Ecto neural progenitor cell (in vitro differentiated cells): ENCODE measurements at regions not wholly inside any gene's neighbourhood (a gene's known extent, or its start where the extent isn't known, plus 50 kb on each side); places are given as distances from the start of the nearest gene placed in this dataset.

Experiments
- DNase-seq: peaks from one replicate; pipeline ENCODE4 v3.0.0-alpha.2; 2018; ENCODE audit warnings: low spot score

- DNase-seq, result no peak
These were observed 56.0 kb downstream of the BOD1L2 start for GRCh38 chr18:57202881-57203280.

GRCh38 chr18:57205641-57206040, 58.8 kb downstream of the BOD1L2 start:
- no peak for DNase-seq

DNA sequence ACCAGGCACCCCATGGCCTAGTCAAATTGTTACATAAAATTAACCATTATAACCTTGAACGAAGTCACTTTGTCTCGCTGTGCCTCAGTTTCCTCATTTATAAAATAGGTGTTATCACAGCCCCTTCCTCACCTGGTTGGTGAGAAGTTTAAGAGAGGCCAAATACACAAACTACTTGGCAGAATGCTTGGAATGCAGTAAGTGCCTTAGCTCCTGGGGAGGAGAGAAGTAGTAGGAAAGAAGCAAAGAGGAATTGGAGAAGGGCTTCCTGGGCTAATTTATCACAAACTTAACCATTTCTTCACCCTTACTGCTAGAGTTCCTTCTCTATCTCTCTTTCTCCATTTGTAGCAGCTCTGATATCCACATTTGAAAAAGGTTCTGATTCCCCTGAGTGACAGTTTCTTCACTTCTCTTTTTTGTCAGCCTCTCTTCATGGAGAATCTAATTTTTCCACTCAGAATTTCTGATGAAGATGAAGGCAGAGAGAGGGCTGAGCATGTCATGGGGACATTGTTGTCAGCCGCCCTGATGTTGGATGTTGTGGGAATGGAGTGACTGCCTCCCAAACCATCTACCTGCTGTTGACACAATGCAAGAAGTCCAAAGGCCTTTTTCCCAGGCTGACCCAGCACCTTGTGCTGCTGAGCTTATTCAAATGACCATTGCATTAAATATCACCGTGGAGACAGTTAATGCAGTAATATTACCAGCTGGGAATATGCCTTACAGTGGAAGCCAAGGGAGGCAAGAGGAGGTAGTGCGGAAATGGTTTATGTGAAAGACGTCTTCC, 60.4 kb downstream of the BOD1L2 start:
- DNase-seq, result no peak

GRCh38 chr18:57208047-57208446, 61.2 kb downstream of the BOD1L2 start:
- no peak for DNase-seq

GRCh38 chr18:57209713-57210106, 62.8 kb downstream of the BOD1L2 start:
- peak; percentile 38 for DNase-seq

GRCh38 chr18:57210107-57210715, 63.3 kb downstream of the BOD1L2 start:
- DNase-seq, result peak; percentile 72

GRCh38 chr18:57210716-57211411, 64.0 kb downstream of the BOD1L2 start:
- no peak for DNase-seq

DNA sequence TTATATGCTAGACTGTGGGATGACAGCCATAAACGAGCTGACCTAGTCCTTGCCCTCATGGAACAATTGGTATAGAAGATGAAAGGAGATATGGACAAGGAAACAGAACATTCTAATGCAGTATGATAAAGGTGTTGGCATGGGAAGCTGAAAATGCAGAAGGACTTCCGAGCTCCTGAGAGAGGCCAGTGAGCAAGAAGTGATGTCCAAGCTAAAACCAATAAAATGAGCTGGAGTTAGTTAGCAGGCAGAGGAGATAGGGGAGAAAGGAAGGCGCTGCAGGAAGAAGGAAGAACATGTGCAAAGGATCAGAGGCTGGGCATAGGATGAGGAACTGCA, 64.5 kb downstream of the BOD1L2 start:
- DNase-seq, result no peak

GRCh38 chr18:57211776-57212175, 64.9 kb downstream of the BOD1L2 start:
- DNase-seq, result no peak

DNA sequence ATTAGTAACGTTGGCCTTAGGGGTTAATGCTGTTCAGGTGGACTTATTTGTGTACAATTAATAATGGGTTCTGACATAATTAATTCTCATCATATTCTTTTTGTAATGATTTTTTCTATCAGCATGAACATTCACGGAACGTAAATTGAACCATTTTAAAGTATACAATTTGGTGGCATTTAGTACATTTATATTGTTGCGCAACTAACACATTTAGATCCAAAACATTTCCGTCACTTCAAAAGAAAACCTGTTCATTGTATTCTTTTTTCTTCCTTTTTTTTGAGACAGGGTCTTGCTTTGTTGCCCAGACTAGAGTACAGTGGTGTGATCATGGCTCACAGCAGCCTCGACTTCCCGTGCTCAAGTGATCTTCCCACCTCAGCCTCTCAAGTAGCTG, 65.8 kb downstream of the BOD1L2 start:
- DNase-seq, result no peak

GRCh38 chr18:57214976-57215375, 68.1 kb downstream of the BOD1L2 start:
- DNase-seq, result no peak

DNA sequence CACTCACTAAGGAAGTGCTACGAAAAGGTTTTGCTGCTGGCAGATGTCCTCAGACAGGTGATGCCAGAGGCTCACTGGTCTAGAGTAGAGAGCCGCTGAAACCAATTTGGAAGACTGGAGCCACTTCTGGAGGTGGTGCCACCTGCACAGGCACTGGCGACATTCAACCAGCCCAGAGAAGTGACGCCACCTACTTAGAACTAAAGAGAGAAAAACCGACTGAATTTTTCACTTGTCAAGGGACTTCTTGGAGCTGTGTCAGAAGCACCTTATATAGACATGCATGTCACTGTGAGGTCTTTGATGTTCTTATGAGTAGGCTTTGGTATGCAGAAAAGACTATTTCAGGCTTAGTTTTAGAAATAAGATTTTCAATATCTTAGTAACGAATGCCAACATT, 71.4 kb downstream of the BOD1L2 start:
- DNase-seq, result no peak

GRCh38 chr18:57219964-57220363, 73.1 kb downstream of the BOD1L2 start:
- no peak for DNase-seq

DNA sequence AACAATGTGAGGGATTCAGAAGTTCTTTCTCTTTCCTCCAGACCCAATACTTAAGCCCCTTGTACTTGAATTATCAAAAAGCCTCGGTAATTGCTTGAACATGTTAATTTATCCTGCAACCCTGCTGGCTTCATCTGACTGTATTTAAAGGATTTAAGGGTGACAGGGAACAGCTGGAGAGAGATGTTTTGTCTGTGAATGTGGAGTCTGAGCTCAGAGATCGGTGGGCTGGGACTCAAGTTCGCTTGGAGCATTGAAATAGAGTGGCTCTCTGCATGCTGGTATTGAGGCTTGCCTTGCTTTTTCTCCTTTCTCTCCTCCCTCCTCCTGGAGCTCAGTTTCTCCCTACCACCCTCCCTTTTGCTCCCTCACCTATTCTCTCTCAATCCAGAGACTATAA, 73.6 kb downstream of the BOD1L2 start:
- DNase-seq, result no peak

DNA sequence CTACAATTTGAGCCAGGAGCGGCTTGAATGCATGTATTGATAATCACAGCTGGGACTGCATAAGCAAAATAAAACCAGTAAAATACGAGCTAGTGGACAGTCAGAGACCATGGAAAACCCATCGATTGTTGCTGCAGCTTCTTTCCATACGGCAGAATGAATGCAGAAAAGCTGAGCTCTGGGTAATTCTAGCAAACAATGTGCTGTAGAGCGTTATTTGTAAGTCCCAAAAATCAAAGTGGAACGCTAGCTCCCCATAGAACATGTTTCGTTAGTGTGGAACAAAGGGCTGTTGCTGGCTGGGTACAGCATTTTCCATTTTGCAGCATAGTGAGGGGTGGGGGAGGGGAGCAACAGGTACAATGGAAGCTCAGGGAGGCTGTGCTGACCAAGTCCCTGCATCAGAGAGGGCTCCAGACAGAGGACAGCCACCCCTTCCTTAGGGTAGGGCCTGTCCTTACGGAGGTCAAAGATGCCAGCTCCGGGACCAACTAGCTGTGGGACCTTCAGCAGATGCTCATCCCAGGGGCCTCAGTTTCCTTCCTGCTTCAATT, 74.1 kb downstream of the BOD1L2 start:
- no peak for DNase-seq

DNA sequence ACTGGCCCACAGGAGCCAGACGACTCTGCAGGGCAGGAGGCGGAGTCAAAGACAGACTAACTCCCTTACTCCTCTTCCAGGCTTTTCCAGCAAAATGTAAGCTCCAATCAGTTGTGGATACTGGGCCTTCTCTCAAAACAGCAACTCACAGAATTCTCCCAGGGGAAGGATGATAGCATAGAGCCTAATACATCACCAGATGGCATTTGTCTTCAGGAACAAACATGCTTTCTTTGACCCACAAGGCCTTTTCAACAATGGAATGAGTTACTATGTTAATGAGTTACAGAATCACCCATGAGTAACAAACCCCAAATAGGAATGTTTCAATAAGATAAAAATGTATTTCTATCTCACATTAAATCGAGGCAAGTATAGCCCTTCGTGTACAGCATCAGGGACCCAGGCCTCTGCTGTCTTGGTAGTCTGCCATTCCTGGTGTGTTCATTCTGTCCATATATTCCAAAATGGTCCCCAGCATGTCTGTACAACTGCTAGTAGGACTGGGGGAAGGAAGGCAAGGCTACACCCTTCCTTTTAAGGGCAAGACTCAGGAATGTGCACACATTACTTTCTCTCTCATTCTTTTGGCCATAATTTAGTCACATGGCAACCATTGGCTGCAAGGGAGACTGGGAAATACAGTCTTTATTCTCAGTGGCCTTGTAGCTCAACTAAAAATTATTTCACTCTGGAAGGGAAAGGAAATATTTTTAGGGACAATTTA, 76.4 kb downstream of the BOD1L2 start:
- DNase-seq, result no peak

DNA sequence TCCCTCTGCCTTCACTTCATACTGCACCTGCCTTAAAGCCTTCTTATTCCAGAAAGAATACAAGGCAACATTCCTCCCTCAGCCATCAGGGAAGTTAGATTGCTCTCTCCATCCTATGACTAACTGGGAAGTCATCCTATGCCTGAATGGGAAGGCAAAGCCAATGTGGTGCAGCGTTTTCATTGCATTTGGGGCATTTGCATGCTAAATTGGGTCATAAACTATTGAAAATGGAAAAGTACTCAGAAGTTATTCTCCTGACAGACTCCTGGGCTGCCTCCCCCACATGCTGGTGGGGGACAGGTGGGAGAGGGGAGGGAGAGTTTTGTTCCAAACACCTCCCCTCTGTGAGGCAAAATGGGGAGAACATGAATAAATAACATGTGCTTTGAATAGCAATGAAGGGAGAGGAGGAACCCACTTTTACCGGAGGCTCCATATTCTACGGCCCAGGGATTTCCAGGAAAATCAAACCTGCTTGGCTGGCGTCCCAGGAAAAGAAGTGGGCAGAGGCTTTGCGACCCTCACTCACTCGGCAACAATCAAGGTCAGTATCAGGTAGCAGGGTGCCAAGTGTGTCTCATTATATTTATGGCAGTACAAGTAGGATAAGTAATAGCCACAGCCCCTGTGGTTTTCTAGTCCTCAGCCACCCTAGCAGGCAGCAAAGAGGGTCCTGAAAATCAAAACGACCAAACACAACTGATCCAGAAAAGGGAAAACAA, 84.1 kb downstream of the BOD1L2 start:
- no peak for DNase-seq

- DNase-seq, result no peak
These were observed 85.0 kb downstream of the BOD1L2 start for GRCh38 chr18:57231864-57232263.

DNA sequence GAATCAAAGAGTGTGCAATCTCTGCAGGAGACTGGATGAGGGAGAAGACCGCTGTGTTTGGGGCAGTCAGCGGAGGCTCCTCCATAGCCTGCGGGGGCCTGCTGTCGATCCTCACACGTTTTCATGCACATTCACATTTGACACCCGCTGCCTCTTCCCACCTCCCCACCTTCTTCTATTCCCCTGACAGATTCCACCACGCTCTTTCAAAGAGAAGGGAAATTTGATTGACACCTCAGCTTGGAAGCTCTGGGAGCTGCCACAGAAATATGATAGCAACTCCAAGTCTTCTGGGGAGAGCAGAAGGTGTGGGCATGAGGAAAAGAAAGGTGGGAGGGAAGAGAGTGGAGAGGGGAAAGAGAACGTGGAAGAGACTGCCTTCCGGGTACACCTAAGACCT, 87.5 kb downstream of the BOD1L2 start:
- no peak for DNase-seq

DNA sequence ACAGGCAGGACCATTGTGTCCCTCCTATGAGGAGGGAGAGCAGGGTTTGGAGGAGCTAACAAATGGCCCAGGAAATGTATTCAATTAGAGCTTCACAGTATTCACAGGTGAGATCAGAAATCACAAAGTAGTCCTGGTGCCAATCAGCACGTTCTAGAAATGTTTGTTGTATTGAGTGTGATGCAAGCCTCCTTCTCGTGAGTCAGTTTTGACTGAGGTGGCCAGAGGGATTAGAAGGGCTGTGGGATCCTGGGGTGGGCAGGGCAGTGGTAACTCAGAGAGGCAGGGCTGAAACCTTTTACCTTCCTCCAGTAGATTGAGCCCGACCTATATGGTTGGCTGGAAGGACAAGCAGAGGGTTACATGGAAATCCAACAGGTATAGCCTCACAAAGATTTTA, 95.0 kb downstream of the BOD1L2 start:
- no peak for DNase-seq

DNA sequence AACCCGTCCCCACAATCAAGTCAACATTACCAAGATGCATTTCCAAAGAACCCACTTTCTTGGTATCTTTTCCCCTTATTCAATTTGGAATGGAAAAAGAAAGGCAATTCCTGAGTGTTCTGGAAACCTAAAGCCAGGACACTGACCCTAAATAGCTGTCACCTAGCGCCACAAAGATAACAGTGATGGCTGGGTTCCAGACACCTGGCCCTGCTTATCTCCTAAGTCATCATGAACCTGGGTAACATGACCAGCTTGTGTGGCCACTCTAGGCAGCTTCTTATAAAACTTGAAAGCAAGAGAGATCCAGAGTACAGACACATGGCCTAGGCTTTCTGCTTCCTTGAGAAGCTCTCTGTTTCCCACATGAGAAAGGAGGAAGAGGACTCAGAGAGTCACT, 95.4 kb downstream of the BOD1L2 start:
- no peak for DNase-seq
